ENCODE measurements at regions not wholly inside any gene's neighbourhood (a gene's known extent, or its start where the extent isn't known, plus 50 kb on each side); places are given as distances from the start of the nearest gene placed in this dataset.
"Not testable (repeated sequence)": the region's sequence is repeated elsewhere in the genome, so short reads cannot be mapped to it uniquely, and the experiment has no call there.

- not testable (repeated sequence) for DNase-seq (ENCODE audit: low read depth in 3 of 3)
Measured at GRCh38 chr17:77290759-77291558, 150.2 kb downstream of the SEC14L1 start.

- DNase-seq (ENCODE audit: low read depth in 3 of 3): no peak
Measured at GRCh38 chr17:77291591-77292386, 151.0 kb downstream of the SEC14L1 start.

GRCh38 chr17:77294761-77295160 is 154.0 kb downstream of the SEC14L1 start:
- DNase-seq (ENCODE audit: low read depth in 3 of 3): no peak

GRCh38 chr17:77295241-77295853 is 154.6 kb downstream of the SEC14L1 start:
- DNase-seq (ENCODE audit: low read depth in 3 of 3): no peak

- DNase-seq (ENCODE audit: low read depth in 3 of 3): no peak
Measured at GRCh38 chr17:77296769-77297409, 156.1 kb downstream of the SEC14L1 start.

GRCh38 chr17:77297693-77298666 is 157.2 kb downstream of the SEC14L1 start:
- no peak for DNase-seq (ENCODE audit: low read depth in 3 of 3)

- no peak for DNase-seq (ENCODE audit: low read depth in 3 of 3)
Measured at GRCh38 chr17:77298811-77299210, 158.0 kb downstream of the SEC14L1 start.

GRCh38 chr17:77299256-77300015 is 158.7 kb downstream of the SEC14L1 start:
- DNase-seq (ENCODE audit: low read depth in 3 of 3): no peak

GRCh38 chr17:77300016-77300686 is 159.4 kb downstream of the SEC14L1 start:
- DNase-seq (ENCODE audit: low read depth in 3 of 3): no peak

GRCh38 chr17:77301694-77302266 is 161.0 kb downstream of the SEC14L1 start:
- no peak for DNase-seq (ENCODE audit: low read depth in 3 of 3)

- DNase-seq (ENCODE audit: low read depth in 3 of 3): no peak
Measured at GRCh38 chr17:77302682-77303081, 161.9 kb downstream of the SEC14L1 start.

GRCh38 chr17:77303620-77304019 is 162.9 kb downstream of the SEC14L1 start:
- no peak for DNase-seq (ENCODE audit: low read depth in 3 of 3)

- no peak for DNase-seq (ENCODE audit: low read depth in 3 of 3)
Measured at GRCh38 chr17:77304051-77304745, 163.4 kb downstream of the SEC14L1 start.

GRCh38 chr17:77304746-77305473 is 164.1 kb downstream of the SEC14L1 start:
- DNase-seq (ENCODE audit: low read depth in 3 of 3): no peak

GRCh38 chr17:77306048-77306789 is 165.4 kb downstream of the SEC14L1 start:
- DNase-seq (ENCODE audit: low read depth in 3 of 3): no peak

- no peak for DNase-seq (ENCODE audit: low read depth in 3 of 3)
Measured at GRCh38 chr17:77306790-77307478, 166.2 kb downstream of the SEC14L1 start.

Measured in stimulated activated CD4-positive, alpha-beta T cell treated with anti-CD3 and anti-CD28 coated beads, TNF-alpha, amount 100 ng/mL, for 48 hours (primary cell).